ENCODE measurements at regions not wholly inside any gene's neighbourhood (a gene's known extent, or its start where the extent isn't known, plus 50 kb on each side); places are given as distances from the start of the nearest gene placed in this dataset.

GRCh38 chr1:87535551-87535950 lies 206.9 kb downstream of the LMO4 start (continued):
- TF ChIP-seq PATZ1 (CRISPR knock-in tag; IDR thresholded peaks at IDR 0.05; ENCODE audit: borderline replicate concordance) (no peak), BACH2 (CRISPR knock-in tag; IDR thresholded peaks at IDR 0.05; ENCODE audit: borderline replicate concordance) (no peak), TCF4 (CRISPR knock-in tag; IDR thresholded peaks at IDR 0.05; ENCODE audit: borderline replicate concordance) (no peak), ZNF8 (CRISPR knock-in tag; IDR thresholded peaks at IDR 0.05) (no peak), SNAI2 (CRISPR knock-in tag; IDR thresholded peaks at IDR 0.05) (no peak), CSDC2 (CRISPR knock-in tag; IDR thresholded peaks at IDR 0.05) (no peak), GLIS3 (CRISPR knock-in tag; IDR thresholded peaks at IDR 0.05) (no peak)

GRCh38 chr1:87539147-87539546 lies 210.5 kb downstream of the LMO4 start:
- TF ChIP-seq ESRRG (CRISPR knock-in tag; IDR thresholded peaks at IDR 0.05) (no peak), GLIS3 (CRISPR knock-in tag; IDR thresholded peaks at IDR 0.05) (no peak), PPARA (CRISPR knock-in tag; IDR thresholded peaks at IDR 0.05; ENCODE audit: borderline replicate concordance) (no peak), ZNF565 (CRISPR knock-in tag; conservative IDR thresholded peaks at IDR 0.05; ENCODE audit: low read depth) (no peak), TCF4 (CRISPR knock-in tag; IDR thresholded peaks at IDR 0.05; ENCODE audit: borderline replicate concordance) (no peak), ZNF70 (CRISPR knock-in tag; IDR thresholded peaks at IDR 0.05) (no peak), TSHZ2 (CRISPR knock-in tag; IDR thresholded peaks at IDR 0.05) (no peak), ZNF8 (CRISPR knock-in tag; IDR thresholded peaks at IDR 0.05) (no peak), ISL1 (CRISPR knock-in tag; IDR thresholded peaks at IDR 0.05) (no peak), ARNTL (CRISPR knock-in tag; IDR thresholded peaks at IDR 0.05; ENCODE audit: borderline replicate concordance, low read depth) (no peak), CREB5 (CRISPR knock-in tag; IDR thresholded peaks at IDR 0.05; ENCODE audit: low read depth) (no peak), PATZ1 (CRISPR knock-in tag; IDR thresholded peaks at IDR 0.05; ENCODE audit: borderline replicate concordance) (no peak), ZFP3 (CRISPR knock-in tag; IDR thresholded peaks at IDR 0.05) (no peak), CSRNP3 (CRISPR knock-in tag; IDR thresholded peaks at IDR 0.05) (no peak), BACH2 (CRISPR knock-in tag; IDR thresholded peaks at IDR 0.05; ENCODE audit: borderline replicate concordance) (no peak), SNAI2 (CRISPR knock-in tag; IDR thresholded peaks at IDR 0.05) (no peak), OSR1 (CRISPR knock-in tag; IDR thresholded peaks at IDR 0.05) (no peak), ZFP30 (CRISPR knock-in tag; IDR thresholded peaks at IDR 0.05) (no peak)
- no peak for ATAC-seq

GRCh38 chr1:87542697-87543096 lies 214.0 kb downstream of the LMO4 start:
- TF ChIP-seq ZNF70 (CRISPR knock-in tag; IDR thresholded peaks at IDR 0.05): no peak
- TF ChIP-seq ARNTL (CRISPR knock-in tag; IDR thresholded peaks at IDR 0.05; ENCODE audit: borderline replicate concordance, low read depth): no peak
- TF ChIP-seq CSDC2 (CRISPR knock-in tag; IDR thresholded peaks at IDR 0.05): no peak
- no peak for TF ChIP-seq TSHZ2 (CRISPR knock-in tag; IDR thresholded peaks at IDR 0.05)
- no peak for TF ChIP-seq TCF4 (CRISPR knock-in tag; IDR thresholded peaks at IDR 0.05; ENCODE audit: borderline replicate concordance)
- no peak for TF ChIP-seq BACH2 (CRISPR knock-in tag; IDR thresholded peaks at IDR 0.05; ENCODE audit: borderline replicate concordance)
- TF ChIP-seq ZFP3 (CRISPR knock-in tag; IDR thresholded peaks at IDR 0.05): no peak
- TF ChIP-seq ZFP30 (CRISPR knock-in tag; IDR thresholded peaks at IDR 0.05): no peak
- TF ChIP-seq ZNF8 (CRISPR knock-in tag; IDR thresholded peaks at IDR 0.05): no peak
- no peak for TF ChIP-seq SNAI2 (CRISPR knock-in tag; IDR thresholded peaks at IDR 0.05)
- TF ChIP-seq POU6F1 (CRISPR knock-in tag; IDR thresholded peaks at IDR 0.05; ENCODE audit: borderline replicate concordance, low read depth): no peak
- TF ChIP-seq ZNF565 (CRISPR knock-in tag; conservative IDR thresholded peaks at IDR 0.05; ENCODE audit: low read depth): no peak
- TF ChIP-seq PPARA (CRISPR knock-in tag; IDR thresholded peaks at IDR 0.05; ENCODE audit: borderline replicate concordance): no peak
- ATAC-seq: no peak
